BLaER1 treated with 17β-estradiol and CSF1 and Interleukin-3, amounts not matched to agents 10 nM and 100 nM (cell line): ENCODE measurements at regions not wholly inside any gene's neighbourhood (a gene's known extent, or its start where the extent isn't known, plus 50 kb on each side); places are given as distances from the start of the nearest gene placed in this dataset.
A peak's percentile ranks its signal among the peaks of the same experiment; 100 is the strongest.
"Not testable (repeated sequence)": the region's sequence is repeated elsewhere in the genome, so short reads cannot be mapped to it uniquely, and the experiment has no call there.

Experiments
- H3K27ac ChIP-seq, 11 experiments: shearing (Covaris generic); formaldehyde crosslinking; 2 replicates each; pipeline ENCODE4 v1.8.1; 2022
- H3K27me3 ChIP-seq, 11 experiments: shearing (Covaris generic); formaldehyde crosslinking; 2 replicates each; pipeline ENCODE4 v1.8.1; 2022
- H3K36me3 ChIP-seq, 11 experiments: shearing (Covaris generic); formaldehyde crosslinking; 2 replicates each; pipeline ENCODE4 v1.8.1; 2022
- H3K4me1 ChIP-seq, 10 experiments: shearing (Covaris generic); formaldehyde crosslinking; 2 replicates each; pipeline ENCODE4 v1.8.1; 2022
- H3K4me2 ChIP-seq, 11 experiments: shearing (Covaris generic); formaldehyde crosslinking; 2 replicates each; pipeline ENCODE4 v1.8.1; 2022
- H3K4me3 ChIP-seq, 10 experiments: shearing (Covaris generic); formaldehyde crosslinking; 2 replicates each; pipeline ENCODE4 v1.8.1; 2022
- H3K9ac ChIP-seq, 11 experiments: shearing (Covaris generic); formaldehyde crosslinking; 2 replicates each; pipeline ENCODE4 v1.8.1; 2022
- H3K9me3 ChIP-seq, 11 experiments: shearing (Covaris generic); formaldehyde crosslinking; replicated peaks in 1 of 11; 2 replicates each; pipeline ENCODE4 v1.8.1; 2022
- H4K20me1 ChIP-seq, 11 experiments: shearing (Covaris generic); formaldehyde crosslinking; 2 replicates each; pipeline ENCODE4 v1.8.1; 2022
- Cebpa-rat ChIP-seq, 11 experiments: shearing (Covaris generic); IDR thresholded peaks; 2 replicates each; pipeline ENCODE4 v1.8.1; 2022

- H3K4me3 ChIP-seq: no peak overlapping the region
- TF ChIP-seq Cebpa-rat (IDR thresholded peaks at IDR 0.05): no peak
- H4K20me1 ChIP-seq: no peaks in the 10 kb centered on the region
- H3K36me3 ChIP-seq: no peaks in the 10 kb centered on the region
- peaks cover 0 to 24% (median 0%) of the 10 kb centered on the region in 10 experiments; a peak in 6 of 20 replicates for H3K4me1 ChIP-seq
- peak overlapping the region in 2 of 11 experiments; percentile 69 to 72; a peak in 3 of 22 replicates for H3K4me2 ChIP-seq
- no peaks in the 10 kb centered on the region for H3K27me3 ChIP-seq
- H3K27ac ChIP-seq: peak overlapping the region in 2 of 11 experiments; percentile 41 to 48; a peak in 2 of 22 replicates
- peaks cover 0 to 7% (median 0%) of the 10 kb centered on the region in 11 experiments; a peak in 4 of 22 replicates for H3K9me3 ChIP-seq
- no peak overlapping the region for H3K9ac ChIP-seq
Measured at GRCh38 chr5:57931807-57932206, 449.2 kb upstream of the ACTBL2 start.

- peaks cover 0 to 7% (median 0%) of the 10 kb centered on the region in 11 experiments; a peak in 4 of 22 replicates for H3K9me3 ChIP-seq
- no peaks in the 10 kb centered on the region for H3K36me3 ChIP-seq
- no peak for TF ChIP-seq Cebpa-rat (IDR thresholded peaks at IDR 0.05)
- H3K4me3 ChIP-seq: no peak overlapping the region
- H3K27me3 ChIP-seq: no peaks in the 10 kb centered on the region
- H3K27ac ChIP-seq: no peak overlapping the region
- peaks cover 0 to 24% (median 0%) of the 10 kb centered on the region in 10 experiments; a peak in 6 of 20 replicates for H3K4me1 ChIP-seq
- H3K4me2 ChIP-seq: peak overlapping the region in 2 of 11 experiments; percentile 69 to 72; a peak in 3 of 22 replicates
- H3K9ac ChIP-seq: no peak overlapping the region
- no peaks in the 10 kb centered on the region for H4K20me1 ChIP-seq
Measured at GRCh38 chr5:57931352-57931751, 448.7 kb upstream of the ACTBL2 start.

GRCh38 chr5:57929271-57929670, 446.7 kb upstream of the ACTBL2 start:
- H3K4me3 ChIP-seq: no peak overlapping the region
- H3K4me1 ChIP-seq: peaks cover 0 to 24% (median 0%) of the 10 kb centered on the region in 10 experiments; a peak in 6 of 20 replicates
- no peak overlapping the region for H3K27ac ChIP-seq
- H3K4me2 ChIP-seq: no peak overlapping the region
- H3K9me3 ChIP-seq: peaks cover 0 to 7% (median 0%) of the 10 kb centered on the region in 11 experiments; a peak in 4 of 22 replicates
- no peaks in the 10 kb centered on the region for H4K20me1 ChIP-seq
- H3K27me3 ChIP-seq: no peaks in the 10 kb centered on the region
- no peak overlapping the region for H3K9ac ChIP-seq
- H3K36me3 ChIP-seq: no peaks in the 10 kb centered on the region
- TF ChIP-seq Cebpa-rat (IDR thresholded peaks at IDR 0.05): no peak

GRCh38 chr5:57923094-57923493, 440.5 kb upstream of the ACTBL2 start:
- not testable (repeated sequence) for H3K27ac ChIP-seq, H3K4me3 ChIP-seq, H3K4me1 ChIP-seq, H3K4me2 ChIP-seq, H3K9ac ChIP-seq, H3K36me3 ChIP-seq, H4K20me1 ChIP-seq, H3K27me3 ChIP-seq
- H3K9me3 ChIP-seq: peaks cover 0 to 12% (median 8%) of the 10 kb centered on the region in 11 experiments; a peak in 11 of 22 replicates

- H3K4me1 ChIP-seq: no peaks in the 10 kb centered on the region
- no peak overlapping the region for H3K27ac ChIP-seq
- no peak overlapping the region for H3K9ac ChIP-seq
- H3K4me2 ChIP-seq: no peak overlapping the region
- H3K27me3 ChIP-seq: no peaks in the 10 kb centered on the region
- no peaks in the 10 kb centered on the region for H3K9me3 ChIP-seq
- H4K20me1 ChIP-seq: no peaks in the 10 kb centered on the region
- TF ChIP-seq Cebpa-rat (IDR thresholded peaks at IDR 0.05): no peak
- H3K4me3 ChIP-seq: no peak overlapping the region
- H3K36me3 ChIP-seq: no peaks in the 10 kb centered on the region
Measured at GRCh38 chr5:57917004-57917403, 434.4 kb upstream of the ACTBL2 start.

GRCh38 chr5:57915536-57915935, 432.9 kb upstream of the ACTBL2 start:
- no peaks in the 10 kb centered on the region for H3K36me3 ChIP-seq
- H3K27me3 ChIP-seq: no peaks in the 10 kb centered on the region
- TF ChIP-seq Cebpa-rat (IDR thresholded peaks at IDR 0.05): no peak
- H3K4me2 ChIP-seq: no peak overlapping the region
- no peaks in the 10 kb centered on the region for H3K9me3 ChIP-seq
- no peak overlapping the region for H3K4me3 ChIP-seq
- no peak overlapping the region for H3K9ac ChIP-seq
- no peaks in the 10 kb centered on the region for H3K4me1 ChIP-seq
- no peaks in the 10 kb centered on the region for H4K20me1 ChIP-seq
- no peak overlapping the region for H3K27ac ChIP-seq

- Histone ChIP-seq H3K4me2 (no peak overlapping the region), H3K27me3 (no peaks in the 10 kb centered on the region), H3K9me3 (no peaks in the 10 kb centered on the region), H3K9ac (no peak overlapping the region), H3K4me1 (no peaks in the 10 kb centered on the region), H3K36me3 (no peaks in the 10 kb centered on the region), H3K27ac (no peak overlapping the region), H4K20me1 (no peaks in the 10 kb centered on the region), H3K4me3 (no peak overlapping the region)
- no peak for TF ChIP-seq Cebpa-rat (IDR thresholded peaks at IDR 0.05)
Measured at GRCh38 chr5:57911438-57911837, 428.8 kb upstream of the ACTBL2 start.

- H4K20me1 ChIP-seq: no peaks in the 10 kb centered on the region
- H3K27ac ChIP-seq: no peak overlapping the region
- H3K9me3 ChIP-seq: no peaks in the 10 kb centered on the region
- H3K4me2 ChIP-seq: no peak overlapping the region
- no peak for TF ChIP-seq Cebpa-rat (IDR thresholded peaks at IDR 0.05)
- H3K4me1 ChIP-seq: no peaks in the 10 kb centered on the region
- H3K27me3 ChIP-seq: no peaks in the 10 kb centered on the region
- H3K4me3 ChIP-seq: no peak overlapping the region
- H3K36me3 ChIP-seq: no peaks in the 10 kb centered on the region
- no peak overlapping the region for H3K9ac ChIP-seq
Measured at GRCh38 chr5:57906671-57907070, 424.1 kb upstream of the ACTBL2 start.

GRCh38 chr5:57903458-57903857, 420.8 kb upstream of the ACTBL2 start:
- TF ChIP-seq Cebpa-rat (IDR thresholded peaks at IDR 0.05): no peak

GRCh38 chr5:57902095-57902494, 419.5 kb upstream of the ACTBL2 start:
- no peak for TF ChIP-seq Cebpa-rat (IDR thresholded peaks at IDR 0.05)
- Histone ChIP-seq H4K20me1 (no peaks in the 10 kb centered on the region), H3K36me3 (no peaks in the 10 kb centered on the region)

More at GRCh38 chr5:57903458-57903857, 420.8 kb upstream of the ACTBL2 start:
- Histone ChIP-seq H4K20me1 (no peaks in the 10 kb centered on the region), H3K27me3 (no peaks in the 10 kb centered on the region), H3K4me2 (no peak overlapping the region), H3K4me3 (no peak overlapping the region), H3K4me1 (no peaks in the 10 kb centered on the region), H3K36me3 (no peaks in the 10 kb centered on the region), H3K27ac (no peak overlapping the region), H3K9me3 (no peaks in the 10 kb centered on the region), H3K9ac (no peak overlapping the region)

More at GRCh38 chr5:57902095-57902494, 419.5 kb upstream of the ACTBL2 start:
- no peak overlapping the region for H3K9ac ChIP-seq
- H3K9me3 ChIP-seq: no peaks in the 10 kb centered on the region
- no peaks in the 10 kb centered on the region for H3K27me3 ChIP-seq
- no peak overlapping the region for H3K27ac ChIP-seq
- H3K4me2 ChIP-seq: no peak overlapping the region
- no peak overlapping the region for H3K4me3 ChIP-seq
- H3K4me1 ChIP-seq: no peaks in the 10 kb centered on the region
